Posterior vena cava (tissue), 2 donors: ENCODE measurements at regions not wholly inside any gene's neighbourhood (a gene's known extent, or its start where the extent isn't known, plus 50 kb on each side); places are given as distances from the start of the nearest gene placed in this dataset.
A peak's percentile ranks its signal among the peaks of the same experiment; 100 is the strongest.

Experiments used
- DNase-seq: peaks from one replicate; pipeline ENCODE4 v3.0.0-alpha.2; 2020; ENCODE audit warnings: low spot score
- intact Hi-C, 2 donors: fragments of 100-400 bp; cut with DNase I; formaldehyde crosslinking; loops; one replicate each; pipeline versions ENCODE4 v1.14.1 to v1.14.2; 2022 to 2023
- donor health status: DM: yes; HTN: yes; CAD: no.
- donor health status: DM: yes; HTN: yes; CAD: no.

DNA sequence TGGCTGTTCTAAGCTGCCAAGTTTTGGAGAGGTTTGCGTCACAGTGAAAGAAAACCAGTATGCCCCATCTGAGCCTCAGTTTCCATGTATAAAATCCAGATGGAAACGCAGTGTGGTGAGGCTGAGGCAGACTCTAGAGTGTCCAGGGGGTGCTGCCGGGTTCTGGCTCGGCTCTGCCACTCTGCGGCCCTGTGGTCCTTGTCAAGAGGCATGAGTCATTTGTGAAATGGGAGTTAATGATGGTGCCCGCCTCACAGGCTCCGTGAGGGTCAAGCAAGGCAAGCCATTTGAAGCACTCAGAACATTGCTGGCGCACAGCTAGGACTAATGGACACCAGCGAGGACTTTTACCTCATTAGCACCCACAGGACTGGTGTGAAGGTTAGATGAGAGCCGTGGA, 214.3 kb downstream of the PTPRU start:
- intact Hi-C loops: no loop called here

DNA sequence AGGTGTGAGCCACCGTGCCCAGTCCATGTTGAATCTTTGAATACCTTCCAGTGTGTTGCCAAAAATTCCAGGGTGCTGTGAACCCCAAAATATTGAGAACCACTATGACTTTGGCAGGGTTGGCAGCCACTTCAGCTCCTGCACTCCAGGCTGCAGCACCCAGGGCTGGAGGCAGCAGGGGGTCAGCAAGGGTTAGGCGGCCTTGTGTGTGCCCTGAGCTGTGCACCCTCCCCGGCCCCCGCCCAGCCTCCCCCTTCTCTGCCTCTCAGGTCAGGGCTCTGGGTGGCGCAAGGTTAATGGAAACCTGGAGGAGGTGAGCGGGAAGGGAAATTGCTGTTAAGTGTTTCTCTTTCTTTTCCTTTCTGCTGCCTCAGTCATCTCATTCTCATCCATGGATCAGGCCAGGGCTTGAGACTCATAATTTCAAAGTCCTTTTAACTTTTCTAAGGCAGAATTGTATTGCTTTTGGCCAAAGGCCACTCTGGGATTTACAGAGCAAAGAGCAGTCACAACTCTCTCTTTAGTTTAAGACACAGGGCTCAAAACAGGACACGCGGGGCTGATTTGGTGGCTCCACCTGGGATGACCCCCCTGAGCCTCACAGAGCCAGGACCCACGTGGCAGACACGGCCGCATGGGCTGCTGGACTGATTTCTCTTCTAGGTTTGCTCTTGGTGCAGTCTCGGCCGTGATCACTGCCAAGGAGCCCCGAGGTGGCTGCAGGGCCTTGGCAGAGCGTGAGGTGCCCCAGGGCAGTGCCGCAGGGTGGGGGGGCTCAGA, 212.3 kb downstream of the PTPRU start:
- intact Hi-C loops: no loop called here
- DNase-seq: no peak

More for the DNA sequence above, 214.3 kb downstream of the PTPRU start:
- DNase-seq: no peak

DNA sequence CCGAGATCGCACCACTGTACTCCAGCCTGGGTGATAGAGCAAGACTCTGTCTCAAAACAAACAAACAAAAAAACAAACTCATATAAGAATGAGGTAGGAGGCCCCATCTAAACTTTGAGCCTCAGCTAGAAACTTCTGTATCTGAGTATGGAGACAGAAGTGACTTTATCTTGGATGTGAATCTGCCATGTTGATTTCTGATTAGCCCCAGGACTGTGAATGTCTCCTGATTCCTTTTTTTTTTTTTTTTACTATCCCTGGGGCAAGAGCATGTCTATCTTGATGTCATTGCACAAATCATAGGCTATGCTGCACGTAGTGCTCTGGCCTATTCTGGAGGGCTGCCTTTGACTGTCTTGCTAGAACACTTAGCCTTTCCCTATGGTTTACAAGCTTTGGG, 211.0 kb downstream of the PTPRU start:
- DNase-seq: no peak
- intact Hi-C loops: no loop called here

DNA sequence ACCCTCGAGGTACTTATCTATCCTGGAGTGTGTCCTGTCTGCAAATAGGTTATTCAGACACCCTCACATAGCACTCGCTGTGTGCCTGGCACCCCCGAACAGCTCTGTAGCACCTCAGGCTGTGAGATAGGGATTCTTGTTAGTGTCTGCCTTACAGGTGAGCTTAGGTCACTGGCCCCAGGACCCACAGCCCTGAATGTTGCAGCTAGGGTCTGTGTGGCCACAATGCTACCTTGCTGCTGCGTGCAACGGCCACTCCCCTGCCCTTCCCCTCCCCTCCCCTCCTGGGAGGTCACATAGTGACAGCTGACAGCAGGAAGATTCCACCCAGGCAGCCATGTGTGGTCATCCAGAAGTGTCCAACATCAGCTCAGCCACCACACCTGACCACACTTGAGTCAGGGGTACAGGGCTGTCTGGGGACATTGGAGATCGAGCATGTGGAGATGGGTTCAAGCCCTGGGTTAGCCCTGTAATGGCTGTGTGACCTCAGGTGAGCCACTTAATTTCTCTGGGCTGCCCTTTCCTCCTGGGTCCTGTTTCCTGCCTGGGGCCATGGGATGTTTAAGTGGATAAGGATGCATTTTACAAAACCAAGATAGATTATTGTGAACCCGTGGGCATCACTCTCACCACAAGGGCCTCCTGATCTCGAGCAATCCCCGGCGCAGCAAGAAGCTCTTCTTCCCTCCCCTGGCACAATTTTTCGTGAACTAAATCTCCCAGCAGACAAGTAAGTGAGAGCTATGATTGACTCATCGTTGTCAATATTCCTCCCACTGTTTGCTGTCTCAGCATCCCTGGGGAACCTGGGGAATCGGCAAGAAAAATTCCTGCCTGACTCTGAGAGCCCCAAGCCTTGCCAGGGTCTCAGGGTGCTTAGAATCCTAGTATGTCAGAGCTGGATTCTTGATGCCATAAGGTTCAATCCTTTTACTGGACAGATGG, 208.7 kb downstream of the PTPRU start:
- intact Hi-C loops: no loop called here
- no peak for DNase-seq

DNA sequence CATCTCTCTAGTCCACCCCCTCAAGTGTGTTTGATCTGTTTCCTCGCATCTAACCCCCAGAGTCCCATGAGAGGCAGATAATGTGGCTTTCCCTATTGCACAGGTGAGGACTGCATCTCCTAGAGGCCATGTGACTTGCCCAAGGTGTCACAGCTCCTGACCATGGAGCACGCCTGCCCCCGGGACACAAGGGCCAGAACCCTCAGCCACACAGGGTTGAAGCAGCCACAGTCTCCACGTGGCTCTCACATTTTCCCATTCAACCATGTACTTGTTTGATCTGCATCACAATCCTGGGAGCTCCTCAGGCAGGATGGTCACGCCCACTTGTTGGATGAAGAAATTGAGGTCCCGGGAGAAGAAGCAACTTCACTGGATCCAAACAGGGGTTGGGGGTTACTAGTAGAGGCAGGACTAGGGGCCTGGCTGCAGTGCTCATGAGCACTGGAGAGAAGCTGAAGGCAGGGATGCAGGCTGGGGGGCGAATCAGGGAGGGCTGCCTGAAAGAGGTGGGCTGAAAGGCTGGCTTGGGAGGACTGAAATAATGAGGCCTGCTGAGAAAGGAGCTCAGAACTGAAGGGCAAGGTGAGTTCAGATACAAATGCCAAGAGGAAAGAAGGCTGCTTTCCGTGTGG, 207.9 kb downstream of the PTPRU start:
- intact Hi-C loops: no loop called here
- DNase-seq: no peak

DNA sequence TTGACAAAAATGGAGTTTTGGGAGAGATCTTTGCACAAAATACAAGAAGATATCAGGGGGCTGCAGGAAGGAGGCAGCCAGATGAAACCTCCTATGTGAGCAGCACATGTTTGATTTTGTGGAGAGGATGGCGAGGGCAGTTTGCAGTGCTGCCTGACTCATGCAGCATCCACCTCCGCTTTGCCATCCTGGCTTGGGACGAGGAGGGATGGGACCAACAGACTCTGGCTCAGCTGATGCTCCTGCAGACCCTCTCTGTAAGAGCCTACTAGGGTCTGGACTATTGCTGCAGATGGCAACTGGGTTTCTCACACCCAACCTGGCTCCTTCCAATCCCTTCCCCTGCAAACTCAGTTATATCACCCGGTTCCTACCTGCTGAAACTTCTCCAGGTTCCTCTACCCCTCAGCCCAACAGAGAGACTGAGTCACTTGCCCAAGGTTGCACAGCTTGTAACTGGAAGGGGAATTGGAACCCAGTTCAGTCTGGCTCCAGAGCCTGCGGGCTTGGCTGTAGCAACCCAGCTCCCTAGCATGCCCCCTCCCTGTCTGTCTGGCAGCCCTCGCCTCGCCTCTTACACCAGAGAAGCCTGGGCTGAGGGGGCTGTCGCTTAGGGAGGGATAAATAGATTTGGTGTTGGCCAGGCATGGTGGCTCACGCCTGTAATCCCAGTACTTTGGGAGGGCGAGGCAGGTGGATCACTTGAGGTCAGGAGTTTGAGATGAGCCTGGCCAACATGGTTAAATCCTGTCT, 205.8 kb downstream of the PTPRU start:
- DNase-seq: no peak
- intact Hi-C loops: no loop called here

DNA sequence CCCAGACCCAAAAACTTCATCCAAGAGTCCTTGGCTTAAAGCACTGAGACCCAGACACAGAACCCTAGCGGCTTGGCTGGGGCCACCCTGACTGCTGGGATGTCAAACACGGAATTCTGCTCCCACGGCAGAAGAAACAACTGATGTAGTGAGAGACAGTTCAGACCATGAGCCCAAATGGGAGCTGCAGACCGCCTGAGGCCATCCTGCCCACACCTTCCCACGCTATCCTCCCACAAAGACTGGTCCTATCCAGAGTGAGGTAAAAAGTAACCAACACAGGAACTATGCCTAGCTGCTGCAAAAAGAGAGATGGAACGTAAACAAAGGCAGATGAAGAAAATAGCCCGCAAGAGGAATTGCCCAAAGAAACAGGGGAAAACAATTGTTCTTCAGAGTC, 203.3 kb downstream of the PTPRU start:
- intact Hi-C loops: no loop called here
- DNase-seq: peak; percentile 18

DNA sequence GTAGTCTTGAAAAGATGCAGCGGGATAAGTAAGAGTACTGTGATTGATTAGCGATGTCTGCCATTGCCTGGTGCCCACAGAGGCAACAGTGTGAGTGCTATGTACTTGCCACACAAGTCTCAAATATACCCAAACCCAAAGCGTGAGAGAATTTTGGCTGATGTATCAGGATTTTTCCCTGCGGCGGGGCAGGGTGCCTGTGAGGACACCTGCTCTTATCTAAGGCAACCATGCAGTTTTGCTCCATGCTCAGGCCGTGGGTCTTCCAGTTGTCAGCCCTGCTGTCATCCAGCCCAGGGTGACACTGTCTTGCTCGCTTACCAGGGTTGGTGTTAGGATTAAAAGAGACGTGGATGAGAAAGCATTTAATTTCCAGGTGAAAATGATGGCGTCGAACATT, 202.7 kb downstream of the PTPRU start:
- intact Hi-C loops: no loop called here
- DNase-seq: peak; percentile 56

DNA sequence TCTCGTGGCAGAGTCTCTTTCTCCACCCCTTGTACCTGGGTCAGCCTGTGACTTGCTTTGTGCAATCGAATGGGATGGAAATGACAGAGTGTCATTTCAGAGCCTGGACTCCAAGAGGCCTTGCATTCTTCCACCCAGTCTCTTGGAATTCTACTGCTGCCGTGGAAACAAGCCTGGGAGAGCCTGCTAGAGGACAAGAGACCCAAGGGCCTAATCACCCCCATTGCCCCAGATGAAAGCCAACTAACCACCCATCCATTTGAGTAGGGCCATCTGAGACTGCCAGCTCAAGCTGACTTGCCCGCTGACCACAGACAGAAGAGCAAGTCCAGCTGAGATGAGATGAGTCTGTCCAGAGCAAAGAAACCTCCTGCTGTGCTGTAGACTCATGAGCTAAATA, 201.6 kb downstream of the PTPRU start:
- DNase-seq: no peak

DNA sequence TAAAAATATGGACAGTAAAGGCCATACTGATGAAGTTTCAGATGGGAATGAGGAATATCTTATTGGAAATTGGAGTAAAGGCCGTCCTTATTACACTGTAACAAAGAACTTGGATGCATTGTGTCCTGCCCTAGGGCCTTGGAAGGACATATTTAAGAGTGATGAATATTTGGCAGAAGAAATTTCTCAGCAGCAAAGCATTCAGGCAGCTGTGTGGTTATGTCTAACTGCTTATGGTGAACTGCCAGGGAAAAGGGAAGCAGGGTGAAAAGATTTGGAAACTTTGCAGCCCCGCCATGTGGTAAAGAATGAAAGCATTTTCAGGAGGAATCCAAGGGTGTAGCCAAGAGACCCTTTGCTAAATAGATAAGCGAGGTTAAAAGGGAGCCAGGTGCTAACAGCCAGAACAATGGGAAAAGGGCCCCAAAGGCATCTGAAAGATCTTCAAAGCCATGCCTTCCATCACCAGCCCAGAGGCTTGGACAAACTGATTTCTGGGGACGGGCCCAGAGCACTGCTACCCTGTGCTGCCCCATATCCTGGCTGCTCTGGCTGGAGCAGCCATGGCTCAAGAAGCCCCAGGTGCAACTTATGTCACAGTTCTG, 200.0 kb downstream of the PTPRU start:
- intact Hi-C loops: no loop called here

More for the DNA sequence above, 201.6 kb downstream of the PTPRU start:
- intact Hi-C loops: no loop called here

DNA sequence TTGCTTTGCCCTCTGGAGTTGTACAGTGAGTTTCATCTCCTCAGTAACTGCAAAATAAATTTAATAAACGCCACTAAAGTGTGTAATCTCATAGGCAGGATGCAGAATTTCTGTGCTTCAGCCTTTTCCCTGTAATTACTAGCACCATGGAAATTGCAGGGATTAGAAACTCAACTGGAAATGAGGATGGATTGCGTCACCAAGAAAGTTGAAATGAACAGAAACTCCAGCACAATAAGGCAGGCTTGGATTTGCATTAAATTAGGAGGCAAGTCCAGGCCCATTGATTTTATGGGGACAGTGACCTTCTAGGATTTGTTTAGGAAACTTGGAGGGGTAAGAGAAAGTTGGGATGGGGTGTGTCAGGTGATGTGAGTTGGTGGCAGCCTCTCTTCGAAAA, 197.5 kb downstream of the PTPRU start:
- DNase-seq: no peak
- intact Hi-C loops: no loop called here

More for the DNA sequence above, 200.0 kb downstream of the PTPRU start:
- DNase-seq: no peak

DNA sequence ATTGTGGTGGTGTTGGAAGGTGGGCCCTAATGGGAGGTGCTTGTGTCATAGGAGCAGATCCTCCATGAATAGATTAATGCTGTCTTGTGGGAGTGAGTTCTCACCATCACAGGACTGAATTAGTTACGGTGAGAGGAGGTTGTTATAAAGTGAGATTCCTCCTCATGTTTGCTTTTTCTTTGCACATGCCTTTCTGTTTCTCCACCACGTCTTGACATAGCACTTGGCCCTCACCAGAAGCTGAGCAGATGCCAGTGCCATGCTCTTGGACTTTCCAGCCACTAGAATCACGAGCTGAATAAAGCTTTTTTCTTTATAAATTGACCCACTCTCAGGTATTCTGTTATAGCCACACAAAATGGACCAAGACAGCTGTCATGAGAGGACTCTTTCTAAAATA, 194.8 kb downstream of the PTPRU start:
- no peak for DNase-seq
- intact Hi-C loops: no loop called here

DNA sequence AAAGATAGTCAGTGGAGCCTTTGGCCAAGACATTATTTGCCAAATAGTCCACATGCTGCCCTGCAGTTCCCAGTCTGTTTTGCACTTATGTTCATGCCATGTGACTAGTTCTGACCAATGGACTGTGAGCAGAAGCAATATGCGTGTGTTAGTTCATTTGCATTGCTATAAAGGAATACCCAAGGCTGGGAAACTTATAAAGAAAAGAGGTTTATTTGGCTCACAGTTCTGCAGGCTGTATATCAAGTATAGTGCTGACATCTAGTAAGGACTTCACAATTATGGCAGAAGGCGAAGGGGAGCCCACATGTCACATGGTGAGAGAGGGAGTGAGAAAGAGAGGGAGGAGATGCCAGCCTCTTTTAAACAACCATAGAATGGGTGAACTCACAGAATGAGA, 193.3 kb downstream of the PTPRU start:
- DNase-seq: no peak
- intact Hi-C loops: no loop called here

DNA sequence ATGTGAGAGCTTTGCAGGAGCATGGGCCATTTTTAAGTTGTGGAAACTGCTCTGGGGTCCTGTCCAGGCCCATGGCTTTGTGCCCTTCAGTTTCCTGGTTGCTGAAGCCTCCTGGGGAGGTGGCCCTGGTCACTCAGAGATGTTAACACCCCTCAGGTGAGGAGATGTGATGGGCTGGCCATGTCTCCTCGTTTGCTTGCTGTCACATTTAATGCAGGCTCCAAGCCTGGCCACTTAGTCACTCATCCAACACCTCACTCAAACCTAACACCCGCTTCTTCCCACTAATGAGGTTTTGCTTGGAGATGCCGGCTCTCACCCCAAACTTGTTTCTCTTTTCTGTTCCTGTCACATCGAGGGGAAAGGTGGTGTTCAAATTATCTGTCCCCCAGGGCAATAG, 192.7 kb downstream of the PTPRU start:
- DNase-seq: no peak
- intact Hi-C loops: no loop called here

DNA sequence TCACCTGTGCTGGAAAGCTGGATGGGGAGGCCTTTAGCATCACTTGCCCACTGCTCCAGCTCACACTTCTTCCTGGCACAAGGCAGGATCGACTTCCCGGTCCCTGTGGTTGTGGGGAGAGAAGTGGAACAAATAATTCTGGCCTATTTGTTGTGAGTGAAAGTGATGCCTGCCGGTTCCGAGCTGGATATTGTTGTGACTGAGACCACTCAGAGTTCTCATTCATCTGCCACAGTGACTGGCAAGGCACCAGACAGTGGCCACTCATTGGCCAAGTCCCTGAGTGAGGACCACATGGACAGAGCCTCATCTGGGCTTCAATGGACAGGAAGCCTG, 191.9 kb downstream of the PTPRU start:
- intact Hi-C loops: no loop called here
- no peak for DNase-seq

DNA sequence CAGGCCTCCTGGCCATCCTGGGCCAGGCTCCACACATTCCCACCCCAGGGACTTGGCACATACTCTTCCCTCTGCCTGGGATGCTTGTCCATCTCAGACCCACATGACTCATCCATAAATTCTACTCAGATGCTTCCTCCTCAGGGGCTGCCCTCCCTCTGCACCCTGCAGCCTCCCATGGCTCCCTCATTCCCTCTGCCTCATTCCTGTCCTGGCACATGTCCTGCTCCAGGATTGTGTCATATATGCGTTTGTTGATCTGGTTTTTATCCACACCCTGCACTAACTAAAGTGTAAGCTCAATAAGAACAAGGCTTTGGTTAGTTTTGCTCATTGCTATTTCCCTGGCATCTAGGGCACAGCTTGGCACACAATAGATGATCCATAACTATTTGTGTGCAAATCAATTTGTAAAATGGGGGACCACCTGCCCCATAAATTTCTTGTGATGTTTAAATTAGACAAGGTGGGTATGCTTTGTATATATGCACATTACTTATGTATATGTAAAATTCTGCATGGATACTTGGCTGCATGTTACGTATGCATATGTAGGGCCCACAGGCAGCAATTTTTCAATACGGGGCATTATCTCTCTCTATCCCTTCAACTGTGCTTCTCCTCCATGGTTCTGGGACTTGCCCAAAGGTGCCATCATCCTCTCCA, 191.4 kb downstream of the PTPRU start:
- intact Hi-C loops: no loop called here
- DNase-seq: no peak

DNA sequence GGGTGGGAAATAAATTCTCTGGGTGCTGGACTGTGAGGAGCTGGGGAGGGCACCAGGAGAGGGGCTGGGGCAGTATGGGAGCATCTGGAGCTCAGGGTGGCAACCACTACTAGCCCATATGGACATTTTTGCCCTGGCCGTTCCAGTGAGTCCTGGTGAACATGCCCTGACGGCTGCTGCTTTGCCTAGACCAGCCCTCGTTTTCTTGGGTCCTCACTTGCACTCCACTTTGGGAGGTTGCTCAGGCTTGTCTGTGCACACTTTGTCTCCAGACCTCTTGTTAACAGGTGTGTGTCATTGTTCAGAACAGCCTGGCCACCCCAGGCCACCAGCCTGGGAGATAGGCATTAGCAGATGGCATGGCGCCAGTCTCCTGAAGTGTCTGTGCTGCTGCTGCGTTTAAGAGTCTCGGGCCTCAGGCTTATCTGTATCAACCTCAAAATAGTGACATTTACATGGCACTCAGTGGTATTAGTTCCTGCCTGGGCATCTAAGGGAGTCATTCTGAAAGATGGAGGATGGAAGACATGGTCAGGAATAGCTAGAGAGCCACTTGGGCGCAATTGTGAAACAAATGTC, 190.5 kb downstream of the PTPRU start:
- no peak for DNase-seq
- intact Hi-C loops: no loop called here

DNA sequence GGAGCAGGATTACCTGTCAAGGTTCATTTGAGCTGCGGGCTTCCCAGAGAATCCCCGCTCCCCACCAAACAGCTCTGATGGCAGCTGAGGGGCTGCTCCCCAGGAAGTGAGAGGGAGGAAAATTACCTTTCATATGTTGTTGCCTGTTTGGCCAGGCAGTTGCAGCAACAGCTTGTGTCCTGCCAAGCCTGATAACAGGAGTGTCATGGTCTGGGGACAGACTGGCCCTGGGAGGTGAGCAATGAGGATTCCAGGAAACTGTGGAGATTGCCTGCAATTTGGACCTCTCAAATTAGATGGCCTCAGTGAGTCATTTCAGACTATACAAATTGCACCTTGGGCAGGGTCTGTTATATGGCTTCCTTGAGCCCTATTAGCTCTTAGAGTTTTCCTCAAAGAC, 189.3 kb downstream of the PTPRU start:
- intact Hi-C loops: no loop called here
- no peak for DNase-seq
